ENCODE measurements at regions not wholly inside any gene's neighbourhood (a gene's known extent, or its start where the extent isn't known, plus 50 kb on each side); places are given as distances from the start of the nearest gene placed in this dataset.

- Histone ChIP-seq H3K4me1 (no peaks in the 10 kb centered on the region), H3K9me3 (peaks cover 0 to 5% of the 10 kb centered on the region in 2 donors), H3K36me3 (no peaks in the 10 kb centered on the region), H3K27me3 (no peaks in the 10 kb centered on the region), H3K4me3 (no peak overlapping the region), H3K27ac (no peak overlapping the region)
- DNase-seq (ENCODE audit: low spot score in 2 of 2), result no peak
- TF ChIP-seq POLR2AphosphoS5 (IDR thresholded peaks at IDR 0.05) (no peak), CTCF (IDR thresholded peaks at IDR 0.05) (no peak), POLR2A (IDR thresholded peaks at IDR 0.05) (no peak)
- intact Hi-C loops (cut with DNase I; ENCODE audit: low total_unique reads), result loop anchor here (1.0 kb wide), 1 partner anchor 16 kb away; no protein-coding TSS in a partner anchor
These were observed 101.5 kb downstream of the TAF11L14 start for GRCh38 chr5:17735761-17736160.

GRCh38 chr5:17737092-17737491, 102.8 kb downstream of the TAF11L14 start:
- no peak for TF ChIP-seq CTCF (IDR thresholded peaks at IDR 0.05)
- TF ChIP-seq POLR2AphosphoS5 (IDR thresholded peaks at IDR 0.05), result no peak
- no peak for TF ChIP-seq POLR2A (IDR thresholded peaks at IDR 0.05)
- Histone ChIP-seq H3K27ac (no peak overlapping the region), H3K36me3 (no peaks in the 10 kb centered on the region), H3K27me3 (no peaks in the 10 kb centered on the region), H3K4me1 (no peaks in the 10 kb centered on the region), H3K9me3 (peaks cover 0 to 5% of the 10 kb centered on the region in 2 donors), H3K4me3 (no peak overlapping the region)
- intact Hi-C loops (cut with DNase I; ENCODE audit: low total_unique reads), result no loop called here
- no peak for DNase-seq (ENCODE audit: low spot score in 2 of 2)

GRCh38 chr5:17738446-17738845, 104.2 kb downstream of the TAF11L14 start:
- Histone ChIP-seq H3K27me3 (no peaks in the 10 kb centered on the region), H3K36me3 (no peaks in the 10 kb centered on the region), H3K9me3 (peaks cover 0 to 5% of the 10 kb centered on the region in 2 donors), H3K27ac (no peak overlapping the region), H3K4me1 (no peaks in the 10 kb centered on the region), H3K4me3 (no peak overlapping the region)
- DNase-seq (ENCODE audit: low spot score in 2 of 2), result no peak
- intact Hi-C loops (cut with DNase I; ENCODE audit: low total_unique reads), result no loop called here
- TF ChIP-seq POLR2AphosphoS5 (IDR thresholded peaks at IDR 0.05) (no peak), POLR2A (IDR thresholded peaks at IDR 0.05) (no peak), CTCF (IDR thresholded peaks at IDR 0.05) (no peak)

- no peak for DNase-seq (ENCODE audit: low spot score in 2 of 2)
- TF ChIP-seq POLR2AphosphoS5 (IDR thresholded peaks at IDR 0.05) (no peak), CTCF (IDR thresholded peaks at IDR 0.05) (no peak), POLR2A (IDR thresholded peaks at IDR 0.05) (no peak)
- intact Hi-C loops (cut with DNase I; ENCODE audit: low total_unique reads), result no loop called here
- Histone ChIP-seq H3K9me3 (peaks cover 0 to 5% of the 10 kb centered on the region in 2 donors), H3K4me3 (no peak overlapping the region), H3K4me1 (no peaks in the 10 kb centered on the region), H3K36me3 (no peaks in the 10 kb centered on the region), H3K27me3 (no peaks in the 10 kb centered on the region), H3K27ac (no peak overlapping the region)
These were observed 109.5 kb downstream of the TAF11L14 start for GRCh38 chr5:17743580-17744435.

GRCh38 chr5:17748201-17748600, 113.9 kb downstream of the TAF11L14 start:
- TF ChIP-seq POLR2A (IDR thresholded peaks at IDR 0.05) (no peak), CTCF (IDR thresholded peaks at IDR 0.05) (no peak), POLR2AphosphoS5 (IDR thresholded peaks at IDR 0.05) (no peak)
- H3K27ac ChIP-seq, result no peak overlapping the region
- no peak for DNase-seq (ENCODE audit: low spot score in 2 of 2)
- intact Hi-C loops (cut with DNase I; ENCODE audit: low total_unique reads), result no loop called here
- no peaks in the 10 kb centered on the region for H3K27me3 ChIP-seq
- no peaks in the 10 kb centered on the region for H3K4me1 ChIP-seq
- no peaks in the 10 kb centered on the region for H3K36me3 ChIP-seq
- H3K9me3 ChIP-seq, result no peaks in the 10 kb centered on the region
- no peak overlapping the region for H3K4me3 ChIP-seq

Data from breast epithelium (tissue), 4 donors.